ENCODE measurements at regions not wholly inside any gene's neighbourhood (a gene's known extent, or its start where the extent isn't known, plus 50 kb on each side); places are given as distances from the start of the nearest gene placed in this dataset.
"Not testable (repeated sequence)": the region's sequence is repeated elsewhere in the genome, so short reads cannot be mapped to it uniquely, and the experiment has no call there.

DNA sequence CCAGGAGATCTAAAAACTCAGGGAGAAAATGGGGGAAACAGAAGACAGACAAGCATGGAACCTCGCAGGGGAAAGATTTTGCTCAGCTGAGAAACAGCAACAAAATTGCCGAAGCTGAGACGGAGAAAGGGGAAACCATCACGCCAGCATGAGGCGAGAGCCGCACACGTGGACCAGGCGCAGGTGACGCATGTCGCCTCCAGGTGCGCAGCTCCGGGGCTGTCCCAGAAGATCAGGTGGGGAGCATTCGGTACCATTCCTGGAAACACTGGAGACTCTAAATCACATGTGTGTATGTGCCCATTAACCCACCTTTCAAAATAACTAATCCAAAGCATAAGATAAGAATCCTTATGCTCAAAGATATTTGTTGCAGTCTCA, 121.7 kb downstream of the BRD1 start:
- H3K9me3 ChIP-seq (ENCODE audit: control insufficient read depth in 1 of 2, low read length in 2 of 2) = peaks cover 0 to 30% of the 10 kb centered on the region in 2 donors
- H3K36me3 ChIP-seq (ENCODE audit: control insufficient read depth in 1 of 2, insufficient read depth in 2 of 2, low read length in 2 of 2) = no peaks in the 10 kb centered on the region
- H3K27me3 ChIP-seq (ENCODE audit: low read depth, low read length) = peaks cover 13% of the 10 kb centered on the region
- no peak overlapping the region for H3K27ac ChIP-seq (ENCODE audit: low read length)
- H3K4me1 ChIP-seq (ENCODE audit: control insufficient read depth in 1 of 2, insufficient read depth in 2 of 2, low read length in 2 of 2) = no peaks in the 10 kb centered on the region
- H3K4me3 ChIP-seq (ENCODE audit: low read depth in 1 of 2, low read length in 2 of 2) = no peak overlapping the region

GRCh38 chr22:49705216-49705971, 122.3 kb downstream of the BRD1 start:
- peaks cover 0 to 29% of the 10 kb centered on the region in 2 donors for H3K9me3 ChIP-seq (ENCODE audit: control insufficient read depth in 1 of 2, low read length in 2 of 2)
- no peaks in the 10 kb centered on the region for H3K4me1 ChIP-seq (ENCODE audit: control insufficient read depth in 1 of 2, insufficient read depth in 2 of 2, low read length in 2 of 2)
- H3K27ac ChIP-seq (ENCODE audit: low read length) = no peak overlapping the region
- H3K36me3 ChIP-seq (ENCODE audit: control insufficient read depth in 1 of 2, insufficient read depth in 2 of 2, low read length in 2 of 2) = no peaks in the 10 kb centered on the region
- peaks cover 13% of the 10 kb centered on the region for H3K27me3 ChIP-seq (ENCODE audit: low read depth, low read length)
- H3K4me3 ChIP-seq (ENCODE audit: low read depth in 1 of 2, low read length in 2 of 2) = no peak overlapping the region

- Histone ChIP-seq H3K9me3 (ENCODE audit: control insufficient read depth in 1 of 2, low read length in 2 of 2) (peaks cover 0 to 21% of the 10 kb centered on the region in 2 donors), H3K27ac (ENCODE audit: low read length) (no peak overlapping the region), H3K36me3 (ENCODE audit: control insufficient read depth in 1 of 2, insufficient read depth in 2 of 2, low read length in 2 of 2) (no peaks in the 10 kb centered on the region), H3K27me3 (ENCODE audit: low read depth, low read length) (peaks cover 13% of the 10 kb centered on the region), H3K4me1 (ENCODE audit: control insufficient read depth in 1 of 2, insufficient read depth in 2 of 2, low read length in 2 of 2) (no peaks in the 10 kb centered on the region), H3K4me3 (ENCODE audit: low read depth in 1 of 2, low read length in 2 of 2) (no peak overlapping the region)
Measured at GRCh38 chr22:49704345-49705215, 123.1 kb downstream of the BRD1 start.

- no peaks in the 10 kb centered on the region for H3K4me1 ChIP-seq (ENCODE audit: control insufficient read depth in 1 of 2, insufficient read depth in 2 of 2, low read length in 2 of 2)
- no peak overlapping the region for H3K27ac ChIP-seq (ENCODE audit: low read length)
- H3K27me3 ChIP-seq (ENCODE audit: low read depth, low read length) = peaks cover 13% of the 10 kb centered on the region
- H3K36me3 ChIP-seq (ENCODE audit: control insufficient read depth in 1 of 2, insufficient read depth in 2 of 2, low read length in 2 of 2) = no peaks in the 10 kb centered on the region
- no peak overlapping the region for H3K4me3 ChIP-seq (ENCODE audit: low read depth in 1 of 2, low read length in 2 of 2)
- peaks cover 0 to 15% of the 10 kb centered on the region in 2 donors for H3K9me3 ChIP-seq (ENCODE audit: control insufficient read depth in 1 of 2, low read length in 2 of 2)
Measured at GRCh38 chr22:49703990-49704344, 123.7 kb downstream of the BRD1 start.

DNA sequence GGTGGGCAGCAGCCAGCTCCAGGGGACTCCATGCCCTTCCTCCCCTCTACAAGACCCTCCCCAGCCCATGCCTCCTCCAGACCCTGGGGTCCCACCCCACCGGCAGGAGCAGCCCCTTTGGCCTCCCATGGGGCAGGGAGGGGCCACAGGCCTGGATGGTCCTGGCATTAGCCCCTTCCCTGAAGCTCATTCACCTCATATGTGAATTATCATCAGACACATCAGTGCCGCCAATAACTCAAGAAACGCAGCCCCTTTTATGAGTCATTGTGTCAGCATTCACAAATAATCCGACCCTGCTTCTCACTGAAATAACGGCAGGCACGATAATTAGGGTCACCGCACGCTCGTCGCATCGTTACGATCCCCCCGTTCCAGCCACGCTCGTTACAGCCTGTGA, 124.2 kb downstream of the BRD1 start:
- Histone ChIP-seq H3K4me1 (ENCODE audit: control insufficient read depth in 1 of 2, insufficient read depth in 2 of 2, low read length in 2 of 2) (no peaks in the 10 kb centered on the region), H3K9me3 (ENCODE audit: control insufficient read depth in 1 of 2, low read length in 2 of 2) (peaks cover 0 to 10% of the 10 kb centered on the region in 2 donors), H3K36me3 (ENCODE audit: control insufficient read depth in 1 of 2, insufficient read depth in 2 of 2, low read length in 2 of 2) (no peaks in the 10 kb centered on the region), H3K27ac (ENCODE audit: low read length) (no peak overlapping the region), H3K27me3 (ENCODE audit: low read depth, low read length) (peaks cover 13% of the 10 kb centered on the region), H3K4me3 (ENCODE audit: low read depth in 1 of 2, low read length in 2 of 2) (no peak overlapping the region)

GRCh38 chr22:49702068-49702397, 125.6 kb downstream of the BRD1 start:
- no peaks in the 10 kb centered on the region for H3K4me1 ChIP-seq (ENCODE audit: control insufficient read depth in 1 of 2, insufficient read depth in 2 of 2, low read length in 2 of 2)
- peaks cover 0 to 11% of the 10 kb centered on the region in 2 donors for H3K9me3 ChIP-seq (ENCODE audit: control insufficient read depth in 1 of 2, low read length in 2 of 2)
- no peak overlapping the region for H3K27ac ChIP-seq (ENCODE audit: low read length)
- H3K36me3 ChIP-seq (ENCODE audit: control insufficient read depth in 1 of 2, insufficient read depth in 2 of 2, low read length in 2 of 2) = no peaks in the 10 kb centered on the region
- peaks cover 13% of the 10 kb centered on the region for H3K27me3 ChIP-seq (ENCODE audit: low read depth, low read length)
- H3K4me3 ChIP-seq (ENCODE audit: low read depth in 1 of 2, low read length in 2 of 2) = no peak overlapping the region

DNA sequence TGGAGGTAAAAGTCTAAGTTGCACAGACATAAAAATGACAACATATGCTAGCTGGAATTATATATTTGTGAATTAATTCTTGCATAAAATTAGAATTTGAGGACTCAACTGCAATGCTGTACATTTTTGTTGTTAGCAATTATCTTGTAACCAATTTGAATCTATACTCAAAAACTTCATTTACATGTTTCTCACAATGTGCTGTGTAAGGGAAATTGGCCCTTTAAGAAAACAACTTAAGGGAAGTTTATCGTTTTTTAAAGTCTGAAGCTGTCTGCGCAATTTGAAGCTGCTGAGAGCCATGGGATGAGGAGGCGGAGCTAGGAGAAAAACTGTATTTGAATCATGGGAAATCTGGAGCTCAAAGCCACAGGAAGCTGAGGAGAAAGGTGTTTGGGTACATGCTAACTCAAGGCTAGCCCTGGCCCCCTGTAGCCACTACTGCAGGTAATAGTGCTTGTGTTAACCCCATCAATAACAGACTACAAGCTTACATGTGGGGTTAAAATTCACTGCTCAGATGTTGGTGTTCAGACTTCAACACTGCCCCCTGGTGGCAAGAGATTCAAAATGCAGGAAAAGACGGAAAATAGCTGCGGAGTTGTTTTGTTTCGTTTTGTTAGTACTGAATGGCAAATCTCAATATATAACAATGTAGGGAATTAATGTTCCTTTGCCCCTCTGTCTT, 126.1 kb downstream of the BRD1 start:
- Histone ChIP-seq H3K9me3 (ENCODE audit: control insufficient read depth in 1 of 2, low read length in 2 of 2) (peaks cover 0 to 13% of the 10 kb centered on the region in 2 donors), H3K4me1 (ENCODE audit: control insufficient read depth in 1 of 2, insufficient read depth in 2 of 2, low read length in 2 of 2) (no peaks in the 10 kb centered on the region), H3K27me3 (ENCODE audit: low read depth, low read length) (peaks cover 13% of the 10 kb centered on the region), H3K4me3 (ENCODE audit: low read depth in 1 of 2, low read length in 2 of 2) (no peak overlapping the region), H3K36me3 (ENCODE audit: control insufficient read depth in 1 of 2, insufficient read depth in 2 of 2, low read length in 2 of 2) (no peaks in the 10 kb centered on the region), H3K27ac (ENCODE audit: low read length) (no peak overlapping the region)

DNA sequence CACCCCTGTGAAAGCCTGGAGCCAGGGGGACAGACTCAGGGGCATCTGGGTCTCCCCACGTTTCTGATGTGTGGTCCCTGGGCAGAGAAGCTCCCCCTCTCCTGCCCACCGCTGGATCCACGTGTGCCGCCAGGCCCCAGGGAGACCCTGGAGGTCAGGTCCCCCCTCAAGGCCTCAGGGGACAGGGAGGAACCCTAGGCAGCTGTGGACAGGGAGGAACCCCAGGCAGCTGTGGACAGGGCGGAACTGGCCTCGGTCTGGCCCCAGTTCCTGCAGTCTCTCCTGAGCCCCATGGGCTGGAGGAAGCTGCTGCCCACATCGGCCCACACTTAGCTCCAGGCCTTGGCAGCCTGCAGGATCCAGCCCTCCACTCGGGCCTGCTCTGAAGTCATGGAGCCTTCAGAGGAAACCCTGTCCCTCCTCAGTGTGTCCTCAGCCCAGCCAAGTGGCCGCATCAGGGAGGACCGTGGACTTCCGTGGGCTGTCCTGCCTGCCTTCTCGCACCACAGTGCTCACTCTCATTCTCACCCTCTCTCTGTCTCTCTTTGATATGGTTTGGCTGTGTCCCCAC, 127.7 kb downstream of the BRD1 start:
- no peak overlapping the region for H3K4me3 ChIP-seq (ENCODE audit: low read depth in 1 of 2, low read length in 2 of 2)
- peaks cover 11% of the 10 kb centered on the region for H3K27me3 ChIP-seq (ENCODE audit: low read depth, low read length)
- H3K9me3 ChIP-seq (ENCODE audit: control insufficient read depth in 1 of 2, low read length in 2 of 2) = peaks cover 0 to 13% of the 10 kb centered on the region in 2 donors
- H3K36me3 ChIP-seq (ENCODE audit: control insufficient read depth in 1 of 2, insufficient read depth in 2 of 2, low read length in 2 of 2) = no peaks in the 10 kb centered on the region
- H3K27ac ChIP-seq (ENCODE audit: low read length) = no peak overlapping the region
- no peaks in the 10 kb centered on the region for H3K4me1 ChIP-seq (ENCODE audit: control insufficient read depth in 1 of 2, insufficient read depth in 2 of 2, low read length in 2 of 2)

GRCh38 chr22:49699476-49699875, 128.2 kb downstream of the BRD1 start:
- Histone ChIP-seq H3K27me3 (ENCODE audit: low read depth, low read length) (peaks cover 5% of the 10 kb centered on the region), H3K27ac (ENCODE audit: low read length) (no peak overlapping the region), H3K4me1 (ENCODE audit: control insufficient read depth in 1 of 2, insufficient read depth in 2 of 2, low read length in 2 of 2) (no peaks in the 10 kb centered on the region), H3K36me3 (ENCODE audit: control insufficient read depth in 1 of 2, insufficient read depth in 2 of 2, low read length in 2 of 2) (no peaks in the 10 kb centered on the region), H3K4me3 (ENCODE audit: low read depth in 1 of 2, low read length in 2 of 2) (no peak overlapping the region), H3K9me3 (ENCODE audit: control insufficient read depth in 1 of 2, low read length in 2 of 2) (peaks cover 0 to 13% of the 10 kb centered on the region in 2 donors)

DNA sequence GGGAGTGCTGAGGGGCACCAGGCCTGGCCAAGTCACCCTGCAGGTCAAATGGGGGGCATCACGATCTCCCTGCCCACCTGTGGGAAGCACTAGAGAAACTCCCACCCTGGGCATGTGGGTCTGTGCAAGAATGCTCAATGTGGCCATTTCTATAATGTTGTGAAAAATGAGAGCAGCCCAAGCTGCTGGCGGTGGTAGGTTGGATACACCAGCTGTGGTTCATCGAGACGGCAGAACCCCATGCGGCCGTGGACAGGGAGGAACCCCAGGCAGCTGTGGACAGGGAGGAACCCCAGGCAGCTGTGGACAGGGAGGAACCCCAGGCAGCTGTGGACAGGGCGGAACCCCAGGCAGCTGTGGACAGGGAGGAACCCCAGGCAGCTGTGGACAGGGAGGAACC, 129.1 kb downstream of the BRD1 start:
- not testable (repeated sequence) for H3K4me3 ChIP-seq (ENCODE audit: low read depth in 1 of 2, low read length in 2 of 2); H3K27me3 ChIP-seq (ENCODE audit: low read depth, low read length); H3K27ac ChIP-seq (ENCODE audit: low read length); H3K36me3 ChIP-seq (ENCODE audit: control insufficient read depth in 1 of 2, insufficient read depth in 2 of 2, low read length in 2 of 2); H3K4me1 ChIP-seq (ENCODE audit: control insufficient read depth in 1 of 2, insufficient read depth in 2 of 2, low read length in 2 of 2)
- H3K9me3 ChIP-seq (ENCODE audit: control insufficient read depth in 1 of 2, low read length in 2 of 2) = peaks cover 0 to 13% of the 10 kb centered on the region in 2 donors

- H3K4me3 ChIP-seq (ENCODE audit: low read depth in 1 of 2, low read length in 2 of 2) = no peak overlapping the region
- H3K9me3 ChIP-seq (ENCODE audit: control insufficient read depth in 1 of 2, low read length in 2 of 2) = peaks cover 0 to 14% of the 10 kb centered on the region in 2 donors
- no peaks in the 10 kb centered on the region for H3K36me3 ChIP-seq (ENCODE audit: control insufficient read depth in 1 of 2, insufficient read depth in 2 of 2, low read length in 2 of 2)
- no peak overlapping the region for H3K27ac ChIP-seq (ENCODE audit: low read length)
- no peaks in the 10 kb centered on the region for H3K27me3 ChIP-seq (ENCODE audit: low read depth, low read length)
- no peaks in the 10 kb centered on the region for H3K4me1 ChIP-seq (ENCODE audit: control insufficient read depth in 1 of 2, insufficient read depth in 2 of 2, low read length in 2 of 2)
Measured at GRCh38 chr22:49697047-49697446, 130.6 kb downstream of the BRD1 start.

Data from muscle layer of duodenum (tissue), 2 donors.